ENCODE measurements at regions not wholly inside any gene's neighbourhood (a gene's known extent, or its start where the extent isn't known, plus 50 kb on each side); places are given as distances from the start of the nearest gene placed in this dataset.

GRCh38 chr17:79196913-79197312 lies 122.3 kb downstream of the ENGASE start:
- H3K27ac Mint-ChIP-seq, result no peak overlapping the region
- TF ChIP-seq KAT7 (CRISPR knock-in tag; IDR thresholded peaks at IDR 0.05; ENCODE audit: borderline replicate concordance) (no peak), ZNF121 (CRISPR knock-in tag; IDR thresholded peaks at IDR 0.05) (no peak)
- H3K9me3 Mint-ChIP-seq, result no peaks in the 10 kb centered on the region
- H3K4me1 Mint-ChIP-seq, result peaks cover 52% of the 10 kb centered on the region
- ATAC-seq, result no peak
- no peaks in the 10 kb centered on the region for H3K27me3 Mint-ChIP-seq (ENCODE audit: low read depth)
- POLR2A ChIA-PET, result no interaction called here
- H3K4me3 Mint-ChIP-seq, result no peak overlapping the region
- no peaks in the 10 kb centered on the region for H3K36me3 Mint-ChIP-seq
- no peak for DNase-seq (ENCODE audit: low spot score)
- CTCF ChIA-PET, result no interaction called here

GRCh38 chr17:79192503-79193351 lies 118.1 kb downstream of the ENGASE start:
- Mint-ChIP-seq H3K9me3 (no peaks in the 10 kb centered on the region), H3K27me3 (ENCODE audit: low read depth) (no peaks in the 10 kb centered on the region), H3K4me3 (peak overlapping the region; percentile 54), H3K4me1 (peaks cover 67% of the 10 kb centered on the region), H3K27ac (peak overlapping the region; percentile 97), H3K36me3 (no peaks in the 10 kb centered on the region)
- POLR2A ChIA-PET, result interaction anchor here (0.7 to 1.0 kb wide), 2 partner anchors 8 to 21 kb away, joined by 3 read pairs; no protein-coding TSS in a partner anchor
- peak; percentile 86 for ATAC-seq
- CTCF ChIA-PET, result interaction anchor here (0.7 to 7.7 kb wide), 14 partner anchors 8 to 208 kb away, joined by 3 to 109 read pairs (median 6); partner anchors contain the start of gene ENGASE
- peak; percentile 78 for DNase-seq (ENCODE audit: low spot score)
- TF ChIP-seq HMGXB4 (CRISPR knock-in tag; IDR thresholded peaks at IDR 0.05) (0 out of 2 replicates have a peak, but pooled peaks have one; percentile 45), CREM (CRISPR knock-in tag; IDR thresholded peaks at IDR 0.05) (no peak), ETV6 (CRISPR knock-in tag; IDR thresholded peaks at IDR 0.05) (peak; percentile 38; the same call in 1 of the 2 replicates), TP53 (CRISPR knock-in tag; IDR thresholded peaks at IDR 0.05) (no peak), NR3C1 (CRISPR knock-in tag; conservative IDR thresholded peaks at IDR 0.05; ENCODE audit: low read depth) (no peak; the same call in 1 of the 2 replicates), TCF7 (CRISPR knock-in tag; IDR thresholded peaks at IDR 0.05; ENCODE audit: low read depth) (peak; percentile 85; the same call in 1 of the 2 replicates), JAZF1 (CRISPR knock-in tag; IDR thresholded peaks at IDR 0.05) (no peak), ZNF317 (CRISPR knock-in tag; IDR thresholded peaks at IDR 0.05; ENCODE audit: borderline replicate concordance, low read depth) (no peak), SMAD3 (CRISPR knock-in tag; IDR thresholded peaks at IDR 0.05; ENCODE audit: borderline replicate concordance) (no peak), SMAD4 (CRISPR knock-in tag; IDR thresholded peaks at IDR 0.05) (peak; percentile 83; the same call in 1 of the 2 replicates), EMX1 (CRISPR knock-in tag; IDR thresholded peaks at IDR 0.05) (no peak), CBFB (CRISPR knock-in tag; IDR thresholded peaks at IDR 0.05; ENCODE audit: low read depth) (no peak; the same call in 1 of the 2 replicates), MLX (CRISPR knock-in tag; IDR thresholded peaks at IDR 0.05) (no peak), ZBTB21 (CRISPR knock-in tag; IDR thresholded peaks at IDR 0.05; ENCODE audit: borderline replicate concordance) (peak; percentile 7; the same call in 1 of the 2 replicates), ZNF121 (CRISPR knock-in tag; IDR thresholded peaks at IDR 0.05) (no peak), FOXK1 (CRISPR knock-in tag; IDR thresholded peaks at IDR 0.05) (peak; percentile 37; the same call in 1 of the 2 replicates), NR2C2 (CRISPR knock-in tag; IDR thresholded peaks at IDR 0.05) (no peak), CREB1 (CRISPR knock-in tag; IDR thresholded peaks at IDR 0.05) (no peak)
- TF ChIP-seq, protein P1, sequence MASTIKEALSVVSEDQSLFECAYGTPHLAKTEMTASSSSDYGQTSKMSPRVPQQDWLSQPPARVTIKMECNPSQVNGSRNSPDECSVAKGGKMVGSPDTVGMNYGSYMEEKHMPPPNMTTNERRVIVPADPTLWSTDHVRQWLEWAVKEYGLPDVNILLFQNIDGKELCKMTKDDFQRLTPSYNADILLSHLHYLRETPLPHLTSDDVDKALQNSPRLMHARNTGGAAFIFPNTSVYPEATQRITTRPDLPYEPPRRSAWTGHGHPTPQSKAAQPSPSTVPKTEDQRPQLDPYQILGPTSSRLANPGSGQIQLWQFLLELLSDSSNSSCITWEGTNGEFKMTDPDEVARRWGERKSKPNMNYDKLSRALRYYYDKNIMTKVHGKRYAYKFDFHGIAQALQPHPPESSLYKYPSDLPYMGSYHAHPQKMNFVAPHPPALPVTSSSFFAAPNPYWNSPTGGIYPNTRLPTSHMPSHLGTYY (CRISPR knock-in tag; IDR thresholded peaks at IDR 0.05), result no peak
- TF ChIP-seq, protein P2, sequence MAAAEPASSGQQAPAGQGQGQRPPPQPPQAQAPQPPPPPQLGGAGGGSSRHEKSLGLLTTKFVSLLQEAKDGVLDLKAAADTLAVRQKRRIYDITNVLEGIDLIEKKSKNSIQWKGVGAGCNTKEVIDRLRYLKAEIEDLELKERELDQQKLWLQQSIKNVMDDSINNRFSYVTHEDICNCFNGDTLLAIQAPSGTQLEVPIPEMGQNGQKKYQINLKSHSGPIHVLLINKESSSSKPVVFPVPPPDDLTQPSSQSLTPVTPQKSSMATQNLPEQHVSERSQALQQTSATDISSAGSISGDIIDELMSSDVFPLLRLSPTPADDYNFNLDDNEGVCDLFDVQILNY (CRISPR knock-in tag; IDR thresholded peaks at IDR 0.05), result 0 out of 2 replicates have a peak, but pooled peaks have one; percentile 35
- TF ChIP-seq, protein P3, sequence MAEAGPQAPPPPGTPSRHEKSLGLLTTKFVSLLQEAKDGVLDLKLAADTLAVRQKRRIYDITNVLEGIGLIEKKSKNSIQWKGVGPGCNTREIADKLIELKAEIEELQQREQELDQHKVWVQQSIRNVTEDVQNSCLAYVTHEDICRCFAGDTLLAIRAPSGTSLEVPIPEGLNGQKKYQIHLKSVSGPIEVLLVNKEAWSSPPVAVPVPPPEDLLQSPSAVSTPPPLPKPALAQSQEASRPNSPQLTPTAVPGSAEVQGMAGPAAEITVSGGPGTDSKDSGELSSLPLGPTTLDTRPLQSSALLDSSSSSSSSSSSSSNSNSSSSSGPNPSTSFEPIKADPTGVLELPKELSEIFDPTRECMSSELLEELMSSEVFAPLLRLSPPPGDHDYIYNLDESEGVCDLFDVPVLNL (CRISPR knock-in tag; IDR thresholded peaks at IDR 0.05; ENCODE audit: borderline replicate concordance, low read depth), result 0 out of 2 replicates have a peak, but pooled peaks have one; percentile 57
- TF ChIP-seq, protein P4, sequence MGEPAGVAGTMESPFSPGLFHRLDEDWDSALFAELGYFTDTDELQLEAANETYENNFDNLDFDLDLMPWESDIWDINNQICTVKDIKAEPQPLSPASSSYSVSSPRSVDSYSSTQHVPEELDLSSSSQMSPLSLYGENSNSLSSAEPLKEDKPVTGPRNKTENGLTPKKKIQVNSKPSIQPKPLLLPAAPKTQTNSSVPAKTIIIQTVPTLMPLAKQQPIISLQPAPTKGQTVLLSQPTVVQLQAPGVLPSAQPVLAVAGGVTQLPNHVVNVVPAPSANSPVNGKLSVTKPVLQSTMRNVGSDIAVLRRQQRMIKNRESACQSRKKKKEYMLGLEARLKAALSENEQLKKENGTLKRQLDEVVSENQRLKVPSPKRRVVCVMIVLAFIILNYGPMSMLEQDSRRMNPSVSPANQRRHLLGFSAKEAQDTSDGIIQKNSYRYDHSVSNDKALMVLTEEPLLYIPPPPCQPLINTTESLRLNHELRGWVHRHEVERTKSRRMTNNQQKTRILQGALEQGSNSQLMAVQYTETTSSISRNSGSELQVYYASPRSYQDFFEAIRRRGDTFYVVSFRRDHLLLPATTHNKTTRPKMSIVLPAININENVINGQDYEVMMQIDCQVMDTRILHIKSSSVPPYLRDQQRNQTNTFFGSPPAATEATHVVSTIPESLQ (CRISPR knock-in tag; IDR thresholded peaks at IDR 0.05), result no peak
- TF ChIP-seq, protein P5, sequence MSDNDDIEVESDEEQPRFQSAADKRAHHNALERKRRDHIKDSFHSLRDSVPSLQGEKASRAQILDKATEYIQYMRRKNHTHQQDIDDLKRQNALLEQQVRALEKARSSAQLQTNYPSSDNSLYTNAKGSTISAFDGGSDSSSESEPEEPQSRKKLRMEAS (CRISPR knock-in tag; IDR thresholded peaks at IDR 0.05), result peak; percentile 71

Measured in WTC11 (cell line).